GM12875 (cell line): ENCODE measurements at regions not wholly inside any gene's neighbourhood (a gene's known extent, or its start where the extent isn't known, plus 50 kb on each side); places are given as distances from the start of the nearest gene placed in this dataset.
"Not testable (repeated sequence)": the region's sequence is repeated elsewhere in the genome, so short reads cannot be mapped to it uniquely, and the experiment has no call there.

Experiments
- H3K4me3 ChIP-seq: one replicate; pipeline ENCODE4 v1.5.1; 2011; ENCODE audit warnings: low read depth, low read length, control low read depth
- CTCF ChIP-seq: IDR thresholded peaks from 2 replicates; pipeline ENCODE4 v1.5.1; 2011; ENCODE audit warnings: low read depth, mild to moderate bottlenecking, control low read depth, inconsistent platforms, low read length, moderate library complexity, borderline replicate concordance; ENCODE audit not compliant: insufficient read depth

GRCh38 chrX:10698318-10698640, 77.9 kb upstream of the MID1 start:
- H3K4me3 ChIP-seq = no peak overlapping the region
- no peak for TF ChIP-seq CTCF

- no peak overlapping the region for H3K4me3 ChIP-seq
- no peak for TF ChIP-seq CTCF
Measured at GRCh38 chrX:10702031-10702430, 81.6 kb upstream of the MID1 start.

GRCh38 chrX:10706342-10706741, 86.0 kb upstream of the MID1 start:
- not testable (repeated sequence) for H3K4me3 ChIP-seq

GRCh38 chrX:10707773-10708172, 87.4 kb upstream of the MID1 start:
- TF ChIP-seq CTCF = no peak
- H3K4me3 ChIP-seq = no peak overlapping the region

- no peak for TF ChIP-seq CTCF
Measured at GRCh38 chrX:10709276-10709675, 88.9 kb upstream of the MID1 start.

GRCh38 chrX:10714531-10714930, 94.1 kb upstream of the MID1 start:
- no peak overlapping the region for H3K4me3 ChIP-seq
- TF ChIP-seq CTCF = no peak

More at GRCh38 chrX:10709276-10709675, 88.9 kb upstream of the MID1 start:
- no peak overlapping the region for H3K4me3 ChIP-seq

- TF ChIP-seq CTCF = peak; percentile 71; the same call in 1 of the 2 replicates
- H3K4me3 ChIP-seq = no peak overlapping the region
Measured at GRCh38 chrX:10722851-10723250, 102.5 kb upstream of the MID1 start.

- peak; percentile 43; the same call in 1 of the 2 replicates for TF ChIP-seq CTCF
- H3K4me3 ChIP-seq = no peak overlapping the region
Measured at GRCh38 chrX:10725071-10725470, 104.7 kb upstream of the MID1 start.
